ENCODE measurements at regions not wholly inside any gene's neighbourhood (a gene's known extent, or its start where the extent isn't known, plus 50 kb on each side); places are given as distances from the start of the nearest gene placed in this dataset.

DNA sequence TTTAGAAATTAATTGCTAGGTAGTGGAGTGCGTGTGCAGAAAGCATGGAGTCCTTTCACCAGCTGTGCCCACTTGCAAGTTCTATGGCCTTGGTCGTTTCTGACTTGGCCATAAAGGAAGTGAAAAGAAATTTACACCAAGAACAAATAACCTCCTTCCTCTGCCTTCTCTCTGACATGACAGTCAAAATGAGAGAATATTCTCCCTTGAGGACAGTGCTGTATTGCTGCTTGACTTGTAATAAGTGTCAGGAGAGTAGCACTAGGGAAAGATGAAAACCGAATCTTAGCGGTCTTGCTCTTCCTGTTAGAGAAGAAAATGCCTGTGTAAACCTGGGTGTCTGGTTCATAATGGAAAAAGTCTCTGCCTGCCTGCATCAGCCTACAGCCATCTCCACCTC, 333.1 kb upstream of the RAG2 start:
- 80 to 86% (median 80%) methylated on average over 4 of the region's 4 CpGs for WGBS, 3 donors
- Histone ChIP-seq H3K9me3 (no peaks in the 10 kb centered on the region), H3K4me1 (no peaks in the 10 kb centered on the region), H3K4me3 (no peak overlapping the region), H3K27me3 (ENCODE audit: insufficient read depth in 3 of 3, low read length in 2 of 3) (no peaks in the 10 kb centered on the region), H3K27ac (no peak overlapping the region), H3K36me3 (ENCODE audit: insufficient read depth in 1 of 2, low read depth in 1 of 2) (no peaks in the 10 kb centered on the region)
- TF ChIP-seq, protein P1, sequence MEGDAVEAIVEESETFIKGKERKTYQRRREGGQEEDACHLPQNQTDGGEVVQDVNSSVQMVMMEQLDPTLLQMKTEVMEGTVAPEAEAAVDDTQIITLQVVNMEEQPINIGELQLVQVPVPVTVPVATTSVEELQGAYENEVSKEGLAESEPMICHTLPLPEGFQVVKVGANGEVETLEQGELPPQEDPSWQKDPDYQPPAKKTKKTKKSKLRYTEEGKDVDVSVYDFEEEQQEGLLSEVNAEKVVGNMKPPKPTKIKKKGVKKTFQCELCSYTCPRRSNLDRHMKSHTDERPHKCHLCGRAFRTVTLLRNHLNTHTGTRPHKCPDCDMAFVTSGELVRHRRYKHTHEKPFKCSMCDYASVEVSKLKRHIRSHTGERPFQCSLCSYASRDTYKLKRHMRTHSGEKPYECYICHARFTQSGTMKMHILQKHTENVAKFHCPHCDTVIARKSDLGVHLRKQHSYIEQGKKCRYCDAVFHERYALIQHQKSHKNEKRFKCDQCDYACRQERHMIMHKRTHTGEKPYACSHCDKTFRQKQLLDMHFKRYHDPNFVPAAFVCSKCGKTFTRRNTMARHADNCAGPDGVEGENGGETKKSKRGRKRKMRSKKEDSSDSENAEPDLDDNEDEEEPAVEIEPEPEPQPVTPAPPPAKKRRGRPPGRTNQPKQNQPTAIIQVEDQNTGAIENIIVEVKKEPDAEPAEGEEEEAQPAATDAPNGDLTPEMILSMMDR (IDR thresholded peaks at IDR 0.05): no peak
- ATAC-seq: no peak
- intact Hi-C loops (cut with DNase I): no loop called here
- DNase-seq: no peak

DNA sequence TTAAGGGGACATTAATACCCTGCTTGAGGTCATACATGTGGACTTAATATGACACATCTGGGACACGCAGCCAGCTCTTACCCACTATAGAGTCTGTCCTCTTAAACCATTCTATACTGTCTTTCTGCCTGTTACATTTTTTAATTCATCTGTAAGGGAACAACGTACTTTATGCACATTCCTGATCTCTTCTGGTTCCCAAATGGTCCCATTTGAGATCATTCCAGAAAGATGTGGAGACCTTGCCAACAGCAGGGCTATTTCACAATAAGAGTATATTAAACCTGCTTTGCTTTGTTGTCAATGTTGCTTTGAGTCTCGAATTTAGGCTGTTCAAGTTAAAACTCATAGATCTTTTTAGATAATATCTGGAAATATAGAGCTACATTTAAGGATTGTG, 332.2 kb upstream of the RAG2 start:
- H3K4me3 ChIP-seq: no peak overlapping the region
- WGBS, 3 donors: 25 to 28% (median 27%) methylated on average over 3 of the region's 3 CpGs

DNA sequence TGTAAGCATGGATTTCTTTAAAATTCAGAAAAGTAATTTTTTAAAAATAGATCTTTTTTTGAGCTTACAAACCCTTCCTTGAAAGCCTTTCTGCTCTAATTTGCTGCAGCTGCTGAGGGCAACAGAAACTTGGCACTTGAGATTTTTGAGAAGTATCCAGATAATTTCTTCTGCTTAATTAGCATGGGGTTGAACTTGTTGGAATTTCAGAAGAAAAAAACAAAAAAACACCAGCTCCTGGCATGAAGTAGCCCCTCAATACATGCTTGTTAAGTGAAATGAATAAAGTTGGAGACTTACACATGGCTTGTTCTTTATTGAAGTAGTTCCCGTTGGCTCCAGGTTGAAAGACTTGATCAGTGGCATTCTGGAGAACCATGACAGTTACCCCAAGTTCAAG, 331.4 kb upstream of the RAG2 start:
- no peak overlapping the region for H3K27ac ChIP-seq
- no peaks in the 10 kb centered on the region for H3K36me3 ChIP-seq (ENCODE audit: insufficient read depth in 1 of 2, low read depth in 1 of 2)
- H3K27me3 ChIP-seq (ENCODE audit: insufficient read depth in 3 of 3, low read length in 2 of 3): no peaks in the 10 kb centered on the region
- intact Hi-C loops (cut with DNase I): no loop called here
- ATAC-seq: no peak
- no peaks in the 10 kb centered on the region for H3K9me3 ChIP-seq
- no peak overlapping the region for H3K4me3 ChIP-seq
- H3K4me1 ChIP-seq: no peaks in the 10 kb centered on the region
- TF ChIP-seq, protein P1 (IDR thresholded peaks at IDR 0.05): no peak
- no peak for DNase-seq
- WGBS, 3 donors: 21 to 59% (median 26%) methylated on average over 1 of the region's 1 CpG

More for the DNA sequence above, 332.2 kb upstream of the RAG2 start:
- Histone ChIP-seq H3K36me3 (ENCODE audit: insufficient read depth in 1 of 2, low read depth in 1 of 2) (no peaks in the 10 kb centered on the region), H3K9me3 (no peaks in the 10 kb centered on the region), H3K4me1 (no peaks in the 10 kb centered on the region), H3K27ac (no peak overlapping the region), H3K27me3 (ENCODE audit: insufficient read depth in 3 of 3, low read length in 2 of 3) (no peaks in the 10 kb centered on the region)
- TF ChIP-seq, protein P1 (IDR thresholded peaks at IDR 0.05): no peak
- no peak for DNase-seq
- no peak for ATAC-seq
- intact Hi-C loops (cut with DNase I): no loop called here

DNA sequence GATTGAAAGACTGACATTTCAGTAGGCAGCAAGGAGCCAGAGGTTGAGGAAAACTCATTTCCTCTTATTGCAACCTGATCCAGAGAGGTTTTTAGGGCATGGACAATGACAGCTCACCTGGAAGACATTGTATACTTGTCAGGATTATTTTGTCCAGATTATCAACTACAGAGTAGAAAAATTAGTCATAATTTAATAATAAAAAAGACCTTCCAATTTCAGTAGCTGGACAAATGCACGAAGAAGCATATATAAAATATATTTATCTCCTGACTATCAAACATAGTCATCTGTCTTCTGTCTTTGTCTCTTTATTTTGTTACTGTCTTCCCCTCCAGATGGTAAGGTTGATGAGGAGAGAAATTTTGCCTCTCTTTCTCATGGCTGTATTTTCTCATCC, 330.6 kb upstream of the RAG2 start:
- no peak for DNase-seq
- H3K27me3 ChIP-seq (ENCODE audit: insufficient read depth in 3 of 3, low read length in 2 of 3): no peaks in the 10 kb centered on the region
- H3K36me3 ChIP-seq (ENCODE audit: insufficient read depth in 1 of 2, low read depth in 1 of 2): no peaks in the 10 kb centered on the region
- no peak overlapping the region for H3K4me3 ChIP-seq
- TF ChIP-seq, protein P1 (IDR thresholded peaks at IDR 0.05): no peak
- no peak for ATAC-seq
- H3K4me1 ChIP-seq: no peaks in the 10 kb centered on the region
- no peak overlapping the region for H3K27ac ChIP-seq
- intact Hi-C loops (cut with DNase I): no loop called here
- 26 to 43% (median 39%) methylated on average over 1 of the region's 1 CpG for WGBS, 3 donors
- no peaks in the 10 kb centered on the region for H3K9me3 ChIP-seq

DNA sequence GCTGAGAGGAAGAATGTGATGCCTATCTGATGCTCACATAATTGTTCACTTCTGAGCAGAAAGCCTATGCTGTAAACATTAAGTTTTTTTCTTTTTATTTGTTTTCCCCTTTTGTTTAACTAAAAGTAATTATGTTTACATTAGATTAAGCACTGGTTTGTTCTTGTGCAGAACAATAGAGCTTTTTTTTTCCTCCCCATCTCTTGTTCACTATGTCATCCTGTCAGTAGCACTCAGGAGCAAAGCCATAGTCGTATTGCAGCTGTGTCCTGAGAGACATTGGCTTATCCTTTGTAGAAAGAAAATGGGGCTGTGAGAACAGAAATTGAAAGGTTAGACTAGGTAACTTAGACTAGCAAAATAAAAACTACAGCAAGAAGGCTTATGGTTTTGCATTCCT, 301.8 kb upstream of the RAG2 start:
- WGBS, 3 donors: 13% methylated on average over 1 of the region's 1 CpG
- H3K27me3 ChIP-seq (ENCODE audit: insufficient read depth in 3 of 3, low read length in 2 of 3): no peaks in the 10 kb centered on the region
- H3K27ac ChIP-seq: no peak overlapping the region
- TF ChIP-seq, protein P1 (IDR thresholded peaks at IDR 0.05): no peak
- no peaks in the 10 kb centered on the region for H3K4me1 ChIP-seq
- H3K4me3 ChIP-seq: no peak overlapping the region
- intact Hi-C loops (cut with DNase I): no loop called here
- no peaks in the 10 kb centered on the region for H3K9me3 ChIP-seq
- no peak for ATAC-seq
- H3K36me3 ChIP-seq (ENCODE audit: insufficient read depth in 1 of 2, low read depth in 1 of 2): no peaks in the 10 kb centered on the region
- DNase-seq: no peak

All from psoas muscle (tissue), 7 donors.